Inflammatory macrophage (primary cell): ENCODE measurements at regions not wholly inside any gene's neighbourhood (a gene's known extent, or its start where the extent isn't known, plus 50 kb on each side); places are given as distances from the start of the nearest gene placed in this dataset.
A peak's percentile ranks its signal among the peaks of the same experiment; 100 is the strongest.
"Not testable (repeated sequence)": the region's sequence is repeated elsewhere in the genome, so short reads cannot be mapped to it uniquely, and the experiment has no call there.

Source experiments
- DNase-seq, 2 donors: peaks; one replicate each; pipeline ENCODE4 v3.0.0-alpha.2; 2020 to 2022

DNA sequence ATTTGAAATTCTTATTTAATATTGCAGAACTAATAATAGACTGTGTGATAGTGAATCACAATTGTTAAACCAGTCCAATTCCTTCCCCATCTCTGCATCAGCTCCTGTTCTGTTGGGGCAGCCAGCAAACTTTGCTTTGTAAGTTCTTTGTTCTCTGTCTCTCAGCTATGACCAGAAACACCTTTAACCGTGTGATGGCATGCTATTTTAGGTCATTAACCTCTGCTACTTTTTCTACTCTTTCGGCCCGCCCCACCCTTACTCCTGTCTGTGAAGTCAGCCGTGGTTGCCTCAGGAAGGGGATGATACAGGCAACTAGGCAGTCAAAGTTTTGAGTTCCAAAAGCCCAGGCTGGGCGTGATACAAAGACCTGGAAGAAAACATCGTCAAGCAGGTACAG lies 51.3 kb upstream of the EGFL6 start:
- DNase-seq, result no peak

GRCh38 chrX:13515211-13515930 lies 54.0 kb upstream of the EGFL6 start:
- DNase-seq, result no peak

DNA sequence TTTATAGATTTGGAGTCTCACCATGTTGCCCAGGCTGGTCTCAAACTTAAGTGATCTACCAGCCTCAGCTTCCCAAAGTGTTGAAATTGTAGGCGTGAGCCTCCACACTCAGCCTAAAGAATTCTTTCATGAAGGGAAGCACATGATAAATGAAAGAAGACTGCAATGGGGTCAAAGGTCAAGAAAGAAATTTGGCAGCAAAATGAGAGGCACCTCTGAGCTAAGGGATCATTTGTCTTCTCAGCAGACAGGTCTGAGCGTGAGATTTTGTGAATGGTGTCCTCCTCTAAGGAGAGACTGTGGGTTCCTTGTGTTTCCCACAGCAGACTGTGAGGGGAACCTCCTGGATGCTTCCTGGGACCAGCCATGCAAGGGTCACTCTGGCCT lies 57.5 kb upstream of the EGFL6 start:
- DNase-seq, result no peak

- no peak for DNase-seq
Measured at GRCh38 chrX:13511241-13511943, 58.0 kb upstream of the EGFL6 start.

GRCh38 chrX:13507893-13508292 lies 61.5 kb upstream of the EGFL6 start:
- no peak for DNase-seq

DNA sequence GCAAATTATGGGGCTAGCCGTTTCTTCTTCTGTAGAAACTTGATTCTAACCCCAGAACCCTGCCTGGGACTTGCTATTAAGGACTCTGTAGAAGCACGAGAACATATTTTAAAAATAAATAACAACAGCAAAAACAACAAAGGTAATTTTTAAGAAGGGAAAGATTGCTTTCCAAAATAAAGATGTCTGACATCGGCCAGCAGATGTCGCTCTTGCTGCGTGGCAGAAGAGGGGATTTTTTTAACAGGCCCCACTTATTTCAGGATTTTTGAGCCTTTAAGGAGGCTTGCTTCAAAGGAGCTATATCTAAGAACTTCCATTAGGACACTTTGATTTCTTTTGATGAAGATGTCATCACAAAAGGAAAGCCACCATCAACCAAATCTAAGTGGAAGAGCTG lies 62.8 kb upstream of the EGFL6 start:
- peak; percentile 46 to 52 for DNase-seq

- DNase-seq, result no peak
Measured at GRCh38 chrX:13502590-13502989, 66.8 kb upstream of the EGFL6 start.

GRCh38 chrX:13499736-13500135 lies 69.7 kb upstream of the EGFL6 start:
- DNase-seq, result no peak

GRCh38 chrX:13498238-13498637 lies 71.2 kb upstream of the EGFL6 start:
- no peak for DNase-seq

GRCh38 chrX:13495232-13495631 lies 74.2 kb upstream of the EGFL6 start:
- DNase-seq, result no peak

- DNase-seq, result peak in 1 of 2 donors; percentile 33
Measured at GRCh38 chrX:13494562-13494961, 74.8 kb upstream of the EGFL6 start.

DNA sequence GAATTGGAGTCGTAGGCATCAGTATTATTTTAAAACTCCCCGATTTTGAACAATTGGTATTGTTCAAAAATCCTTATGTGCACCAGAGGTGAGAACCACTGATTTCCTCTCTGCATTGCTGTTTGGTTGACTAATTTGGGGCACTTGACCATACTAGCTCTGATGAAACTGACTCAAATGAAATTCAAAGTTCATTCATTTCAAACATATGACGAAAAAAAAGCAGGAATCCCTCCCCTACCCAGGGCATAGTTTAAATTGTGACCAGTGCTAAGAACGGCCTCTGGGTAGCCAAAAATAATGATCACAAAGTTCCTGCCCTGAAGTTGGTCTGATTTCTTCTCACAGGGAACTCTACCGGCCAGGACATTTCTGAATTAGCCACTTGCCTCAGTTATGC lies 75.7 kb upstream of the EGFL6 start:
- no peak for DNase-seq

GRCh38 chrX:13492286-13492685 lies 77.1 kb upstream of the EGFL6 start:
- no peak for DNase-seq

- peak; percentile 55 to 84 for DNase-seq
Measured at GRCh38 chrX:13491061-13491460, 78.3 kb upstream of the EGFL6 start.

GRCh38 chrX:13489454-13489853 lies 79.9 kb upstream of the EGFL6 start:
- peak; percentile 49 to 73 for DNase-seq

DNA sequence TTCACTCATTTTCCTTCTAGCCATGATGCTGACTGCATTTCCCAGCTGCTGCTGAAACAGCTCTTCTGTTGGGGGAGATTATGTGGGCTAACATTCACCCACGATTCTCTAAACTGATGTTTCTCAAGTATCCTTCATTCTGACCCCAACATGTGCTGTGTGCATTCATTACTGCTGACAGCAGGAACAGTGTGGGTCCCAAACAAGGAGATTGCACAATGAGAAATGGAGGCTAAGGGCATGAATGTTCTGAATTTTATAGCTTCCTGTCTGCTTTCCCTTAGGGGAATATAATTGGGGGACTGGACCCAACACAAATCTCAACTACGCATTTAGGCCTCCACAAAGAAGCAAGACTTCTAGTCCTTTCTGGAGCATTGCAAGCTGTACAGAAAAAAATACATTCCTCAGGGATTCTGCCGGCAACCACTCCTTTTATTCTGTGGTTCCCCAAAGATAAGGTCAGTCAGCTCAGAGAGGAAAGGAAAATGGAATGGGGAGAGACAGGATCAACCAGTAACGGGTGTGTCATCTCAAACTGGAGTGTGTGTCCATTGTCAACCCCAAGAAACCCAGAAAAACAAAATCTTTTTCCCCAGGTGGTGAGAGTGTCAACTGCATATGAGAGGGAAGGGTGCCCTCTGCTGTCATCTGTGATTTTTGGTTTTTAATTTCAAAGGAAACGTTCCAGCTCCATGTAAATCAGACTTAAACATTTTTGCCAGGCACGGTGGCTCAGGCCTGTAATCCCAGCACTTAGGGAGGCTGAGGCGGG lies 81.5 kb upstream of the EGFL6 start:
- DNase-seq, result peak; percentile 70 to 83

DNA sequence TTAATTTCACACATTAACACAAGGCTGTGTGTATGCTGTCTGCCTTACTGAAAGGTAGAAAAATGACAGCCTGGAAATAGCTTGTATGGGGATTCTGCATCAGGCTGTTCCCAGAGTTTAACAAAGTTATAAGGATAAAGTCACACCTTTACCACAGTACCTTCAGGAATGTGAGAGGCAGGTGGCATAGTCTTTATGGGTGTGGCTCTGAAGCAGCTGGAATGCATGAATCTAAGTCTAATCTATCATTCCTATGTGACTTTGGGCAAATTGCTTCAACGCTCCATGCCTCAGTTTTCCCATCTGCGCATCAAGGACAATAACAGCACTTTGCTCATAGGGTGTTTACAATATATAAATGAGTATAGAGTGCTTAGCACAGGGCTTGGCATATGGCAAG lies 84.2 kb upstream of the EGFL6 start:
- DNase-seq, result no peak

GRCh38 chrX:13483773-13484172 lies 85.6 kb upstream of the EGFL6 start:
- DNase-seq, result no peak

DNA sequence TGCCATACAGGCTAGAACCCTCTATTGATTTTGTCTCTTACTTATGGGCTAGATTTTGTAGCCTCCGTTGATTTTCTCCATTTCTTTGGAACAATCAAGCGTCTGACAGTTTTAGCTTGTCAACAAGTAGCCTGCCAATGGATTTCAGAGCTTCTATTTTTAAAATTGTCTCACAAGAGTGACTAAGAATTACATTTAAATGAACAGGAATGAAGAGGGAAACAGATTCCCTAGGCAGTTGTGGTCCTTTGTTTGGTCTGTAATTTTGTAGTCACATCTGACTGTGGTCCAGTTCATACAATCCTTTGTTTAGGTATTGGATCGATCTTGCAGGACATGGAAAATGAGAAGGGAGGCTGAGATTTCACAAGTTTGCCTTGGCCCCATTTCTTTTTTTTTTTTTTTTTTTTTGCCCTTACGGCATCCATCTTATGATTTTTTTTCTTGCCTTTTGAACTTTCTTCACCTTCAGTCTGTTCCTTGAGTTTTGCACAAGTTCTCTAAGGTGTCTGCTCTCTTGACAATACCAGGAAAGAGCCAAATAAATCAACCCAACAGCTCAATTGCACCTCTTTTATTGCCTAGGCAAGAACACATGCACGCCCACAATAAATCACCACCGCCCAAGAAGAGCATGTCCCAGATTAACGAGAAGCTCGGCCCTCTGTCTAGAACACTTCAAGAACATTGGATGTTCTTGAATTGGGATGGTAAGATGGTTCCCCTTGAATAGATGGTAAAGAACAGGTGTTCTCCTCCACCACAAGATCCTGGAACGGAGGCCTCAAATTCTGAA lies 86.5 kb upstream of the EGFL6 start:
- no peak for DNase-seq

DNA sequence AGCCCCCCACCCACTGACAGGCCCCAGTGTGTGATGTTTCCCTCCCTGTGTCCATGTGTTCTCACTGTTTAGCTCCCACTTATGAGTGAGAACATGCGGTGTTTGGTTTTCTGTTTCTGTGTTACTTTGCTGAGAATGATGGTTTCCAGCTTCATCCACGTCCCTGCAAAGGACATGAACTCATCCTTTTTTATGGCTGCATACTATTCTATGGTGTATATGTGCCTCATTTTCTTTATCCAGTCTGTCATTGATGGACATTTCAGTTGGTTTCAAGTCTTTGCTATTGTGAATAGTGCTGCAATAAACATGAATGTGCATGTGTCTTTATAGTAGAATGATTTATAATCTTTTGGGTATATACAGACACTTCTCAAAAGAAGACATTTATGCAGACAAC lies 88.6 kb upstream of the EGFL6 start:
- not testable (repeated sequence) for DNase-seq

DNA sequence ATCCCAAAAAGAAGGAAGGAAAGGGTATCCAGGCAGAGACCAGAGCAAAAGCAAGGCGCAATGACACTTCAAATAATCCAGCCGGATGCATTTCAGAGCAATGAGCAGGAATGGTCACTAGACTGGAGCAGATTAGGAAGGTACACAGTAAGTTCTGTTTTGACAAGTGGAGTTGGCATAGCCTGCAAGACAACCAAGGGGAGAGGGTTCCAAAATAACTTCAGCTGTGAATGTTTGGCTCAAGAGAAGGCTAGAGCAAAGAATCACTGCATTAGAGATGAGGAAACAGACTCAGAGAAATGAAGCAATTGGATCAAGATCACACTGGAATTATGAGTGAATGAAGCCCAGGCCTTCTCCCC lies 90.0 kb upstream of the EGFL6 start:
- no peak for DNase-seq

- DNase-seq, result no peak
Measured at GRCh38 chrX:13478740-13479451, 90.5 kb upstream of the EGFL6 start.
